PC-9 (cell line): ENCODE measurements at regions not wholly inside any gene's neighbourhood (a gene's known extent, or its start where the extent isn't known, plus 50 kb on each side); places are given as distances from the start of the nearest gene placed in this dataset.

Experiments used
- BruUV-seq: library from RNA; stranded (reverse); fragments of 400-500 nt; replicated peaks from 2 replicates; lab custom pipeline; 2021; lab: Mats Ljungman, UMichigan
- CTCF ChIA-PET: fragments of 300-600 bp; sonication (Branson Sonifier 250); formaldehyde crosslinking; loops from one replicate; lab custom pipeline; 2022; ENCODE audit warnings: antibody characterized with exemption; lab: Charles Lee
- POLR2A ChIA-PET: fragments of 300-600 bp; sonication (Branson Sonifier 250); formaldehyde crosslinking; loops from one replicate; lab custom pipeline; 2022; ENCODE audit warnings: antibody characterized with exemption; ENCODE audit not compliant: unreplicated experiment; lab: Charles Lee
- DNase-seq, 2 experiments: peaks; one replicate each; pipeline versions ENCODE4 v3.0.0 to v3.0.0-alpha.2; 2015 to 2022; ENCODE audit warnings: mixed read lengths in 1 of 2
- H2AFZ ChIP-seq: fragments of 200-600 bp; sonication (generic); 2 replicates; pipeline ENCODE4 v1.8.1; 2017; ENCODE audit warnings: antibody characterized with exemption
- H3F3A ChIP-seq: fragments of 200-600 bp; sonication (generic); 2 replicates; pipeline ENCODE4 v1.8.1; 2017; ENCODE audit warnings: antibody characterized with exemption, mild to moderate bottlenecking, low read depth; ENCODE audit not compliant: insufficient read depth
- H3K27ac ChIP-seq: fragments of 200-600 bp; sonication (generic); 2 replicates; pipeline ENCODE4 v1.6.1; 2016; ENCODE audit warnings: mixed run types
- H3K27me3 ChIP-seq: fragments of 200-600 bp; sonication (generic); 2 replicates; pipeline ENCODE4 v1.6.1; 2016; ENCODE audit warnings: low read depth, mixed run types; ENCODE audit not compliant: insufficient read depth
- H3K36me3 ChIP-seq: fragments of 200-600 bp; sonication (generic); 2 replicates; pipeline ENCODE4 v1.6.1; 2016; ENCODE audit warnings: low read depth, mixed run types
- H3K4me1 ChIP-seq: fragments of 200-600 bp; sonication (generic); replicated peaks from 2 replicates; pipeline ENCODE4 v1.6.1; 2016; ENCODE audit warnings: mixed run types; ENCODE audit not compliant: insufficient read depth
- H3K4me2 ChIP-seq: fragments of 200-600 bp; sonication (generic); 2 replicates; pipeline ENCODE4 v1.6.1; 2017; ENCODE audit warnings: mixed run types
- H3K4me3 ChIP-seq: fragments of 200-600 bp; sonication (generic); 2 replicates; pipeline ENCODE4 v1.6.1; 2016; ENCODE audit warnings: mixed run types
- H3K79me2 ChIP-seq: fragments of 200-600 bp; sonication (generic); 2 replicates; pipeline ENCODE4 v1.6.1; 2017; ENCODE audit warnings: low read depth, mixed run types
- H3K9me2 ChIP-seq: fragments of 200-600 bp; sonication (generic); 2 replicates; pipeline ENCODE4 v1.8.1; 2017; ENCODE audit warnings: mild to moderate bottlenecking; ENCODE audit not compliant: insufficient read depth
- H3K9me3 ChIP-seq: fragments of 200-600 bp; sonication (generic); 2 replicates; pipeline ENCODE4 v1.8.1; 2016; ENCODE audit warnings: low read depth; ENCODE audit not compliant: insufficient read depth
- H4K20me1 ChIP-seq: fragments of 200-600 bp; sonication (generic); 2 replicates; pipeline ENCODE4 v1.8.1; 2017; ENCODE audit not compliant: insufficient read depth
- EZH2 ChIP-seq: fragments of 200-600 bp; sonication (generic); IDR thresholded peaks from 2 replicates; pipeline ENCODE4 v1.8.0; 2017; ENCODE audit warnings: antibody characterized with exemption, low read depth
- intact Hi-C: fragments of 100-400 bp; cut with micrococcal nuclease; formaldehyde crosslinking; loops from one replicate; pipeline ENCODE4 v1.10.0; 2022; ENCODE audit not compliant: unreplicated experiment
- TF ChIP-seq, protein P1 (sequence below): fragments of 200-600 bp; sonication (generic); conservative IDR thresholded peaks from 2 replicates; pipeline ENCODE4 v1.6.1; 2017; ENCODE audit warnings: mixed run types, antibody characterized with exemption, mild to moderate bottlenecking, moderate library complexity

DNA sequence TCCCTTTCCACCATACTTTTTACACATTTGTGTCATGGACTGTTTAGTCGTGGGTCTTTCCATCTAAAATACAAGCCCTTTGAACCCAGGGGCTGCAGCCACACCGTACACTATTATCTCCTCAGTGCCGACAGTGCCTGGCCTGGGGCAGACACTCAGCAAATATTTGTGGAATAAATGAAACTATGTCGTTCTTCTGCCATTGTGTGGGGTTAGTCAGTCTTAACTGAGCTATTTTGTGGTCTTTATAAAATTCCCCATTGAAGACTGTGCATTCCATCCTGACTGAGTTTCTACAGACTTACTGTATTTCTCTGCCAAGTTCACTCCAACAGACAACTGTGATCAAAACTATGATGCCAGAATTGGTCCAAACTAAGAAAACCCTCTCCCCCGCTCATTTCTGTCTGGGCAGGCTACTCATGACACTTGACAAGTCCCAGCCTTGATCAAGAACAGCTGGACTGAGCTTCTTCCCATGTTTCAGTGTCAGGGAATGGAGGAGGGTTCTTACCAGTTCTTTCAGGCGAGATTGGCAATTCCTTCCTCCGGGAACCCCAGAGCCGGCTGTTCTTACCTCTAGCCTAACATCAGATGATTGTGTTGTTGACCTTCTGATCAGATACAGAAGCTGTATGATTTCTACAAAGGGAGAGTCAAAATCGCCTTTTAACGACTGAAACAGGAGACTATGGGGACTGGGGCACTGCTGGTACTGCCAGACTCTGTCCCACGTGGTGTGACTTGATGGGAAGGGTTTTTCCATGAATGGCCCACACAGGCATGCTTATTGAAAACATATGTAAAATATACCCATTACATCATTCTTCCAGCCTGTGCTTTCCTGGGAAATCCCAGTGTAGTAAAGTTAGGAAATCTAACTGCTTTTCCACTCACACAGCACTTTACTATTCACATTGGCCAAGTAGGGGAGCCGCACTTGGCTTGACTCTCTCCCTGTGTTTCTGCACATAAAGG is 77.4 kb upstream of the NPAS2 start:
- no peak overlapping the region for H3K4me3 ChIP-seq
- H3K4me1 ChIP-seq, result peaks cover 17% of the 10 kb centered on the region; the same call in 1 of the 2 replicates
- H2AFZ ChIP-seq, result no peak overlapping the region
- no peaks in the 10 kb centered on the region for H3K79me2 ChIP-seq
- no peaks in the 10 kb centered on the region for H4K20me1 ChIP-seq
- TF ChIP-seq, protein P1, sequence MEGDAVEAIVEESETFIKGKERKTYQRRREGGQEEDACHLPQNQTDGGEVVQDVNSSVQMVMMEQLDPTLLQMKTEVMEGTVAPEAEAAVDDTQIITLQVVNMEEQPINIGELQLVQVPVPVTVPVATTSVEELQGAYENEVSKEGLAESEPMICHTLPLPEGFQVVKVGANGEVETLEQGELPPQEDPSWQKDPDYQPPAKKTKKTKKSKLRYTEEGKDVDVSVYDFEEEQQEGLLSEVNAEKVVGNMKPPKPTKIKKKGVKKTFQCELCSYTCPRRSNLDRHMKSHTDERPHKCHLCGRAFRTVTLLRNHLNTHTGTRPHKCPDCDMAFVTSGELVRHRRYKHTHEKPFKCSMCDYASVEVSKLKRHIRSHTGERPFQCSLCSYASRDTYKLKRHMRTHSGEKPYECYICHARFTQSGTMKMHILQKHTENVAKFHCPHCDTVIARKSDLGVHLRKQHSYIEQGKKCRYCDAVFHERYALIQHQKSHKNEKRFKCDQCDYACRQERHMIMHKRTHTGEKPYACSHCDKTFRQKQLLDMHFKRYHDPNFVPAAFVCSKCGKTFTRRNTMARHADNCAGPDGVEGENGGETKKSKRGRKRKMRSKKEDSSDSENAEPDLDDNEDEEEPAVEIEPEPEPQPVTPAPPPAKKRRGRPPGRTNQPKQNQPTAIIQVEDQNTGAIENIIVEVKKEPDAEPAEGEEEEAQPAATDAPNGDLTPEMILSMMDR, result no peak
- TF ChIP-seq EZH2, result no peak
- peak overlapping the region; percentile 28 for H3K4me2 ChIP-seq
- intact Hi-C loops, result no loop called here
- H3K27ac ChIP-seq, result no peak overlapping the region
- CTCF ChIA-PET, result no interaction called here
- H3K9me3 ChIP-seq, result 0 out of 2 replicates have a peak, but pooled peaks cover 5% of the 10 kb centered on the region
- no peaks in the 10 kb centered on the region for H3K9me2 ChIP-seq
- POLR2A ChIA-PET, result no interaction called here
- BruUV-seq, result no TSS peak
- no peaks in the 10 kb centered on the region for H3K27me3 ChIP-seq
- no peaks in the 10 kb centered on the region for H3K36me3 ChIP-seq
- H3F3A ChIP-seq, result peaks cover 3% of the 10 kb centered on the region; the same call in 1 of the 2 replicates
- DNase-seq, result peak in 1 of 2 experiments; percentile 53

DNA sequence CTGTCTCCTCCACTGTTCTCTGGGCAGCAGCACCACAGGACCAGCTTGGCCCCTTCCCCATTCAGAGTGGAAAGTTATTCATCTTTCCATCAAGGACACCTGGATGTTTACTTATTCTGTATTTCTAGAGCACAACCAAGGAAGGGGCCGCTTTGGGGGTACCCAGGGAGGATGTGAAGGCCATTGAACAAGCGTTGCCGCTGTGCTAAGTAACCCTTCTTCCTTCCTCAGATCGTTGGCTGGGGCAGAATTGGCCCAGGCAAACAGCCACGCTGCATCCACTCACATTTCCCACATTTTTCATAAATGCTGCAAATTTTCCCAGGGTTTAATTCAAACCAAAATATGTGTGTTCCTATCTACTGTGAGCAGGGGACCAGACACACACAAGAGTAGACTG is 76.2 kb upstream of the NPAS2 start:
- no peaks in the 10 kb centered on the region for H3K79me2 ChIP-seq
- H3K36me3 ChIP-seq, result no peaks in the 10 kb centered on the region
- no peaks in the 10 kb centered on the region for H4K20me1 ChIP-seq
- no peak overlapping the region for H3K4me3 ChIP-seq
- H3K4me1 ChIP-seq, result peaks cover 27% of the 10 kb centered on the region; the same call in 1 of the 2 replicates
- TF ChIP-seq EZH2, result no peak
- TF ChIP-seq, protein P1, result no peak
- no peaks in the 10 kb centered on the region for H3K27me3 ChIP-seq
- CTCF ChIA-PET, result no interaction called here
- H3K9me3 ChIP-seq, result 0 out of 2 replicates have a peak, but pooled peaks cover 5% of the 10 kb centered on the region
- peaks cover 3% of the 10 kb centered on the region; the same call in 1 of the 2 replicates for H3F3A ChIP-seq
- no peak for DNase-seq
- no peak overlapping the region for H3K27ac ChIP-seq
- intact Hi-C loops, result no loop called here
- no peaks in the 10 kb centered on the region for H3K9me2 ChIP-seq
- POLR2A ChIA-PET, result no interaction called here
- H2AFZ ChIP-seq, result no peak overlapping the region
- no peak overlapping the region for H3K4me2 ChIP-seq
- no TSS peak for BruUV-seq

DNA sequence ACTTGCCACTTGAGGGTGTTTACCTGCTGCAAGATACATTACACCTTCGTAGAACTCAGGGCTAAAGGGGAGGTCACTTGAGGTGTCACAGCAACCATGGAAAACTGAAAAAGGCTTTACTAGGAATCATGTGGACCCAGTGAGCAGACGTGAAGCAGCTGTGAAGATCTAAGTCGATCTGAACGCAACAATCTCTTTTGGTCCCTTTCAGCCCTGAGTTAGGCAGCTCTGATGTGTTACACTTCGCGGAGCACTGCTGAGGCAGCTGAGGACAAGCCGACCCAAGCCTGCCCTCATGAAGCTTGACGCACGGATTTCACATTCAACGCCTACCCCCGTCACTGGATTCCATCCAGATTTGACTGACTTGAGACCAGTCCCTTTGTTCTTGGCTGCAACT is 75.8 kb upstream of the NPAS2 start:
- Histone ChIP-seq H3K27ac (no peak overlapping the region), H3K4me2 (peak overlapping the region; percentile 58), H4K20me1 (no peaks in the 10 kb centered on the region), H3K9me3 (0 out of 2 replicates have a peak, but pooled peaks cover 5% of the 10 kb centered on the region), H3K4me3 (no peak overlapping the region), H3K9me2 (no peaks in the 10 kb centered on the region), H3K36me3 (no peaks in the 10 kb centered on the region), H3K4me1 (peaks cover 27% of the 10 kb centered on the region; the same call in 1 of the 2 replicates), H2AFZ (no peak overlapping the region), H3K79me2 (no peaks in the 10 kb centered on the region), H3F3A (peaks cover 3% of the 10 kb centered on the region; the same call in 1 of the 2 replicates), H3K27me3 (no peaks in the 10 kb centered on the region)
- intact Hi-C loops, result no loop called here
- ChIA-PET POLR2A (no interaction called here), CTCF (no interaction called here)
- no TSS peak for BruUV-seq
- no peak for DNase-seq
- TF ChIP-seq, protein P1, result no peak
- no peak for TF ChIP-seq EZH2
